HCT116 (cell line): ENCODE measurements at regions not wholly inside any gene's neighbourhood (a gene's known extent, or its start where the extent isn't known, plus 50 kb on each side); places are given as distances from the start of the nearest gene placed in this dataset.

Source experiments
- ATAC-seq: fragments of 200-7000 bp; cut with Tn5 transposase; 2 replicates; pipeline ENCODE4 v1.9.1; 2020; ENCODE audit warnings: mild to moderate bottlenecking, moderate library complexity
- BruUV-seq: library from RNA; stranded (reverse); fragments of 400-500 nt; replicated peaks from 2 replicates; lab custom pipeline; 2021; lab: Mats Ljungman, UMichigan
- CTCF ChIA-PET: fragments of 300-600 bp; sonication (Branson Sonifier 250); formaldehyde crosslinking; loops from one replicate; lab custom pipeline; 2021; ENCODE audit warnings: antibody characterized with exemption; lab: Charles Lee
- POLR2A ChIA-PET: fragments of 300-600, 350-600 bp; sonication (Branson Sonifier 250); formaldehyde crosslinking; loops from one replicate; lab custom pipeline; 2021; ENCODE audit warnings: antibody characterized with exemption; lab: Charles Lee
- RAD21 ChIA-PET, 2 experiments: fragments of 300-600 bp; sonication (Branson Sonifier 250); formaldehyde crosslinking; loops; one replicate each; lab custom pipeline; 2023; ENCODE audit warnings: low total read pairs in 2 of 2; ENCODE audit not compliant: uncharacterized antibody in 2 of 2, unreplicated experiment in 2 of 2, low non-redundant PET in 1 of 2; lab: Charles Lee
- DNase-seq: peaks from one replicate; pipeline ENCODE4 v3.0.0-alpha.2; 2010; ENCODE audit warnings: low read depth, low spot score
- H2AFZ ChIP-seq: fragments of 200-600 bp; shearing (Covaris generic), sonication (generic); 2 replicates; pipeline ENCODE4 v1.6.1; 2017; ENCODE audit warnings: low read depth, mixed run types, mixed read lengths, antibody characterized with exemption, low read length; ENCODE audit not compliant: poor library complexity, severe bottlenecking
- H3K27ac ChIP-seq: 2 replicates; pipeline ENCODE4 v1.5.1; 2012; ENCODE audit warnings: low read depth, low read length
- H3K27me3 ChIP-seq: fragments of 200-600 bp; sonication (generic); 2 replicates; pipeline ENCODE4 v1.6.1; 2016; ENCODE audit warnings: mixed run types, low read length, mixed read lengths; ENCODE audit not compliant: insufficient read depth
- H3K36me3 ChIP-seq, 2 experiments: fragments of 200-500 bp in 1 of 2; fragments of 200-600 bp in 1 of 2; sonication (Bioruptor generic) in 1 of 2; sonication (generic) in 1 of 2; 2 replicates each; pipeline versions ENCODE4 v1.5.1 to v1.6.1; 2014 to 2016; ENCODE audit warnings: low read length in 2 of 2, inconsistent platforms in 1 of 2, mixed read lengths in 1 of 2, mixed run types in 1 of 2; ENCODE audit not compliant: insufficient read depth in 2 of 2, control insufficient read depth in 1 of 2
- H3K4me1 ChIP-seq, 2 experiments: fragments of 200-600 bp in 1 of 2; sonication (generic) in 1 of 2; 2 replicates each; pipeline versions ENCODE4 v1.5.1 to v1.6.1; 2012 to 2017; ENCODE audit warnings: low read length in 2 of 2, inconsistent platforms in 1 of 2, mild to moderate bottlenecking in 1 of 2, mixed read lengths in 1 of 2, mixed run types in 1 of 2, moderate library complexity in 1 of 2; ENCODE audit not compliant: insufficient read depth in 2 of 2, control insufficient read depth in 1 of 2
- H3K4me2 ChIP-seq: fragments of 200-600 bp; sonication (generic); 2 replicates; pipeline ENCODE4 v1.6.1; 2017; ENCODE audit warnings: mixed run types, low read length, mixed read lengths
- H3K4me3 ChIP-seq, 2 experiments: fragments of 200-600 bp in 1 of 2; sonication (generic) in 1 of 2; replicated peaks in 1 of 2; 2 replicates each; pipeline ENCODE4 v1.5.1; 2011 to 2016; ENCODE audit warnings: low read length in 2 of 2, control low read depth in 1 of 2, low read depth in 1 of 2, mild to moderate bottlenecking in 1 of 2, mixed read lengths in 1 of 2, mixed run types in 1 of 2
- H3K79me2 ChIP-seq: fragments of 200-600 bp; sonication (generic); 2 replicates; pipeline ENCODE4 v1.6.1; 2017; ENCODE audit warnings: mild to moderate bottlenecking, mixed run types, low read length, moderate library complexity, mixed read lengths; ENCODE audit not compliant: insufficient read depth
- H3K9ac ChIP-seq: fragments of 200-600 bp; sonication (generic); 2 replicates; pipeline ENCODE4 v1.6.1; 2016; ENCODE audit warnings: low read length, mixed read lengths
- H3K9me2 ChIP-seq: fragments of 200-600 bp; sonication (generic), shearing (Covaris generic); 2 replicates; pipeline ENCODE4 v1.6.1; 2017; ENCODE audit warnings: mixed run types, mild to moderate bottlenecking, moderate library complexity; ENCODE audit not compliant: insufficient read depth
- H3K9me3 ChIP-seq, 2 experiments: fragments of 200-500 bp in 1 of 2; fragments of 200-600 bp in 1 of 2; sonication (Bioruptor generic) in 1 of 2; sonication (generic) in 1 of 2; 2 replicates each; pipeline ENCODE4 v1.6.1; 2014 to 2017; ENCODE audit warnings: low read length in 2 of 2, mixed read lengths in 2 of 2, inconsistent platforms in 1 of 2, low read depth in 1 of 2, mild to moderate bottlenecking in 1 of 2, mixed run types in 1 of 2, moderate library complexity in 1 of 2; ENCODE audit not compliant: control insufficient read depth in 1 of 2, insufficient read depth in 1 of 2
- H4K20me1 ChIP-seq: fragments of 200-600 bp; sonication (generic), shearing (Covaris generic); 2 replicates; pipeline ENCODE4 v1.6.1; 2017; ENCODE audit warnings: mixed run types, mild to moderate bottlenecking, moderate library complexity; ENCODE audit not compliant: insufficient read depth
- CBX3 ChIP-seq: IDR thresholded peaks from 2 replicates; pipeline ENCODE4 v1.6.1; 2012; ENCODE audit warnings: low read depth
- CEBPB ChIP-seq: IDR thresholded peaks from 2 replicates; pipeline ENCODE4 v1.6.1; 2012; ENCODE audit warnings: low read depth
- EGR1 ChIP-seq: IDR thresholded peaks from 2 replicates; pipeline ENCODE4 v1.6.1; 2012; ENCODE audit warnings: low read depth
- ELF1 ChIP-seq: IDR thresholded peaks from 2 replicates; pipeline ENCODE4 v1.6.1; 2012; ENCODE audit warnings: low read depth, borderline replicate concordance
- EZH2 ChIP-seq: fragments of 200-600 bp; sonication (generic); IDR thresholded peaks from 2 replicates; pipeline ENCODE4 v1.6.1; 2017; ENCODE audit warnings: antibody characterized with exemption, mixed run types
- FOSL1 ChIP-seq: IDR thresholded peaks from 2 replicates; pipeline ENCODE4 v1.6.1; 2012; ENCODE audit warnings: low read depth
- JUND ChIP-seq: IDR thresholded peaks from 2 replicates; pipeline ENCODE4 v1.6.1; 2012
- MAX ChIP-seq: IDR thresholded peaks from 2 replicates; pipeline ENCODE4 v1.6.1; 2012
- POLR2A ChIP-seq: IDR thresholded peaks from 2 replicates; pipeline ENCODE4 v1.7.0; 2011; ENCODE audit warnings: borderline replicate concordance; ENCODE audit not compliant: insufficient read depth, insufficient read length; ENCODE audit errors: extremely low read depth
- RAD21 ChIP-seq: IDR thresholded peaks from 2 replicates; pipeline ENCODE4 v1.6.1; 2012; ENCODE audit warnings: low read depth, mild to moderate bottlenecking
- REST ChIP-seq: IDR thresholded peaks from 2 replicates; pipeline ENCODE4 v1.6.1; 2012; ENCODE audit warnings: low read depth
- SRF ChIP-seq: IDR thresholded peaks from 2 replicates; pipeline ENCODE4 v1.6.1; 2012; ENCODE audit warnings: low read depth
- TCF7L2 ChIP-seq: IDR thresholded peaks from 2 replicates; pipeline ENCODE4 v1.7.0; 2011; ENCODE audit warnings: borderline replicate concordance, inconsistent platforms; ENCODE audit not compliant: insufficient read depth, insufficient read length; ENCODE audit errors: extremely low read depth
- YY1 ChIP-seq: IDR thresholded peaks from 2 replicates; pipeline ENCODE4 v1.6.1; 2011; ENCODE audit warnings: low read length, low read depth, moderate library complexity, mild to moderate bottlenecking; ENCODE audit not compliant: insufficient replicate concordance; ENCODE audit errors: extremely low read depth
- ZFX ChIP-seq: fragments of 450-650 bp; IDR thresholded peaks from 2 replicates; pipeline ENCODE4 v1.6.1; 2017
- intact Hi-C: fragments of 100-400 bp; cut with micrococcal nuclease; formaldehyde crosslinking; loops from 2 replicates; pipeline ENCODE4 v1.10.0; 2022

- no peak overlapping the region for H3K27ac ChIP-seq
- H4K20me1 ChIP-seq: no peaks in the 10 kb centered on the region
- intact Hi-C loops: no loop called here
- no peak overlapping the region for H3K9ac ChIP-seq
- RAD21 ChIA-PET: no interaction called here
- POLR2A ChIA-PET: no interaction called here
- H3K27me3 ChIP-seq: no peaks in the 10 kb centered on the region
- no peaks in the 10 kb centered on the region for H3K79me2 ChIP-seq
- DNase-seq (no peak), ATAC-seq (no peak)
- no peak overlapping the region for H3K4me2 ChIP-seq
- no TSS peak for BruUV-seq
- no peaks in the 10 kb centered on the region for H3K9me2 ChIP-seq
- TF ChIP-seq ZFX (no peak), FOSL1 (no peak), CEBPB (no peak), EZH2 (no peak), EGR1 (no peak), MAX (no peak), RAD21 (no peak), REST (no peak), YY1 (no peak), CBX3 (no peak), JUND (no peak), POLR2A (no peak), SRF (no peak), TCF7L2 (no peak), ELF1 (no peak)
- TF ChIP-seq, all 23 proteins: peak for 0
- no peaks in the 10 kb centered on the region for H3K4me1 ChIP-seq
- no peak overlapping the region for H3K4me3 ChIP-seq
- H3K36me3 ChIP-seq: no peaks in the 10 kb centered on the region
- CTCF ChIA-PET: no interaction called here
- no peak overlapping the region for H2AFZ ChIP-seq
- H3K9me3 ChIP-seq: peaks cover 8 to 34% of the 10 kb centered on the region in 2 experiments; a peak in 2 of 4 replicates
Measured at GRCh38 chr18:40863801-40864200, 1091.2 kb upstream of the PIK3C3 start.
